Suprapubic skin (tissue), 4 donors: ENCODE measurements at regions not wholly inside any gene's neighbourhood (a gene's known extent, or its start where the extent isn't known, plus 50 kb on each side); places are given as distances from the start of the nearest gene placed in this dataset.

Experiments used
- DNase-seq, 2 donors: peaks; one replicate each; pipeline ENCODE4 v3.0.0-alpha.2; 2019; ENCODE audit warnings: low spot score in 2 of 2
- H3K27ac ChIP-seq: fragments of 200-600 bp; sonication (generic); one replicate; pipeline ENCODE4 v1.5.1; 2019
- H3K27me3 ChIP-seq: fragments of 200-600 bp; sonication (generic); one replicate; pipeline ENCODE4 v1.5.1; 2019
- H3K36me3 ChIP-seq: fragments of 200-600 bp; sonication (generic); one replicate; pipeline ENCODE4 v1.5.1; 2019
- H3K4me1 ChIP-seq: fragments of 200-600 bp; sonication (generic); one replicate; pipeline ENCODE4 v1.5.1; 2019
- H3K4me3 ChIP-seq: fragments of 200-600 bp; sonication (generic); one replicate; pipeline ENCODE4 v1.5.1; 2019; ENCODE audit warnings: mild to moderate bottlenecking
- H3K9me3 ChIP-seq: fragments of 200-600 bp; sonication (generic); one replicate; pipeline ENCODE4 v1.5.1; 2019
- EP300 ChIP-seq: sonication (generic); formaldehyde crosslinking; IDR thresholded peaks from one replicate; pipeline ENCODE4 v1.6.1; 2017; ENCODE audit warnings: antibody characterized with exemption
- POLR2A ChIP-seq, 2 donors: fragments of 450-650 bp; IDR thresholded peaks; one replicate each; pipeline ENCODE4 v1.6.1; 2017; ENCODE audit warnings: antibody characterized with exemption in 2 of 2, mild to moderate bottlenecking in 2 of 2, moderate library complexity in 2 of 2
- POLR2AphosphoS5 ChIP-seq, 3 donors: sonication (generic); formaldehyde crosslinking; IDR thresholded peaks; one replicate each; pipeline ENCODE4 v1.6.1; 2017; ENCODE audit warnings: antibody characterized with exemption in 3 of 3
- WGBS: methylation state at CpG from one replicate; pipeline ENCODE4 v1.1.5; 2018; 5-methylcytosine and 5-hydroxymethylcytosine counted together
- TF ChIP-seq, protein P1 (sequence below), 2 donors: fragments of 200-600 bp in 1 of 2; fragments of 450-650 bp in 1 of 2; sonication (generic) in 1 of 2; IDR thresholded peaks; one replicate each; pipeline ENCODE4 v1.5.1; 2016 to 2019; ENCODE audit warnings: antibody characterized with exemption in 2 of 2, mild to moderate bottlenecking in 1 of 2, moderate library complexity in 1 of 2

DNA sequence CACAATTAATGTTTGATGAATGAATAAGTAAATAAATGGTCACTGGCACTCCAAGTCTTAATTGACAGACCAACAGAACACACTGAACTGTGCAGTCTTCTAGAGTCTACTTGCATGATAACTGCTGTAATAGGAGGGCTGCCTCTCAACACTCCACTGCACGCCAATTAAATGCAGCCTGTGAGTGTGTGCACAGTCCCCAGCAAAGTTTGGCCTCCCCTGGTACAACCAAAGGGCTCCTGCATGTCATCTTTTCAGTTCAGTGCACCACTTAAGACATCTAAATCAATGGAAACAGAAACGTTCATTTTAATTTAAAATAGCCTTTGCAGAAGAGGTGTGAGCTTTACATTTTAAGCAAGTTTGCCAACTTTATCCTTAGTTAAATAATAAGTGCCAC, 121.7 kb upstream of the USP15 start:
- no peak overlapping the region for H3K4me3 ChIP-seq
- H3K27me3 ChIP-seq = no peaks in the 10 kb centered on the region
- no peaks in the 10 kb centered on the region for H3K9me3 ChIP-seq
- no peak overlapping the region for H3K27ac ChIP-seq
- no peak for DNase-seq
- no peaks in the 10 kb centered on the region for H3K4me1 ChIP-seq
- no peaks in the 10 kb centered on the region for H3K36me3 ChIP-seq
- TF ChIP-seq, protein P1, sequence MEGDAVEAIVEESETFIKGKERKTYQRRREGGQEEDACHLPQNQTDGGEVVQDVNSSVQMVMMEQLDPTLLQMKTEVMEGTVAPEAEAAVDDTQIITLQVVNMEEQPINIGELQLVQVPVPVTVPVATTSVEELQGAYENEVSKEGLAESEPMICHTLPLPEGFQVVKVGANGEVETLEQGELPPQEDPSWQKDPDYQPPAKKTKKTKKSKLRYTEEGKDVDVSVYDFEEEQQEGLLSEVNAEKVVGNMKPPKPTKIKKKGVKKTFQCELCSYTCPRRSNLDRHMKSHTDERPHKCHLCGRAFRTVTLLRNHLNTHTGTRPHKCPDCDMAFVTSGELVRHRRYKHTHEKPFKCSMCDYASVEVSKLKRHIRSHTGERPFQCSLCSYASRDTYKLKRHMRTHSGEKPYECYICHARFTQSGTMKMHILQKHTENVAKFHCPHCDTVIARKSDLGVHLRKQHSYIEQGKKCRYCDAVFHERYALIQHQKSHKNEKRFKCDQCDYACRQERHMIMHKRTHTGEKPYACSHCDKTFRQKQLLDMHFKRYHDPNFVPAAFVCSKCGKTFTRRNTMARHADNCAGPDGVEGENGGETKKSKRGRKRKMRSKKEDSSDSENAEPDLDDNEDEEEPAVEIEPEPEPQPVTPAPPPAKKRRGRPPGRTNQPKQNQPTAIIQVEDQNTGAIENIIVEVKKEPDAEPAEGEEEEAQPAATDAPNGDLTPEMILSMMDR (IDR thresholded peaks at IDR 0.05) = no peak
- TF ChIP-seq POLR2AphosphoS5 (IDR thresholded peaks at IDR 0.05) (no peak), EP300 (no peak), POLR2A (IDR thresholded peaks at IDR 0.05) (no peak)
- 83% methylated on average over 2 of the region's 2 CpGs for WGBS

DNA sequence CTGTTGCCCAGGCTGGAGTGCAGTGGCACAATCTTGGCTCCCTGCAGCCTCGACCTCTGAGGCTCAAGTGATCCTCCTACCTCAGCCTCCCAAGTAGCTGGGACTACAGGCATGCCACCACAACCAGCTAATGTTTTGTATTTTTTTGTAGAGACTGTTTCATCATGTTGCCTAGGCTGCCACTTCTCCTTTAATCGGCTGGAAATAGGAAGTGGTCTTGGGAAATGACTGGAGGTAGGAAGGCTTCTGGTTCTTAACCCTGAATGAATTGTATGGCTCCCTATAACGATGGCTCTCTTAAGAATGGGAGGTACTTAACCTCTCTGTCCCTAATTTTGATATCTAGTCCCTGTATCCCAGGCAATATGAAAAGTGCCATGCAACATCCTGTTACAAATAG, 113.9 kb upstream of the USP15 start:
- no peaks in the 10 kb centered on the region for H3K36me3 ChIP-seq
- no peaks in the 10 kb centered on the region for H3K9me3 ChIP-seq
- H3K27me3 ChIP-seq = no peaks in the 10 kb centered on the region
- TF ChIP-seq POLR2A (IDR thresholded peaks at IDR 0.05) = no peak
- TF ChIP-seq, protein P1 (IDR thresholded peaks at IDR 0.05) = no peak
- TF ChIP-seq EP300 = no peak
- TF ChIP-seq POLR2AphosphoS5 (IDR thresholded peaks at IDR 0.05) = no peak
- no peak for DNase-seq
- no peak overlapping the region for H3K4me3 ChIP-seq
- WGBS = 66% methylated on average over 3 of the region's 3 CpGs
- no peak overlapping the region for H3K27ac ChIP-seq
- no peaks in the 10 kb centered on the region for H3K4me1 ChIP-seq

DNA sequence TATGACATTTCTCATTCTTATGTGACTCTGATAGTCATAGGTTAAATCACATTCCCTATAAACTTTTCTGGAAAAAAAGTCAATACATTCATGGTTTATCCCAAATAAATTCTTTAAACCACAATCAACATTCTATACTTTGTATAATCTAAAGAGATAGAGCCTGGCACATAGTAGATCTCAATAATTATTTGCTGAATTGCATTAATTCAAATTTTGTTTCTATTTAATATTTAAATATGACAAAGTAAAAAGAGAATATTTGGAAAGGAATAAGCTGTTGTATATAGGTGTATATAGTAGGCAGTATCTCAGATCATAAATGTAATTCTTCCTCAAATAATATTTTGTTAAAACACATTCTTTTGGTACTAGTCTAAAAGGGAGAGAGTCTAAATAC, 102.2 kb upstream of the USP15 start:
- Histone ChIP-seq H3K27ac (no peak overlapping the region), H3K36me3 (no peaks in the 10 kb centered on the region), H3K4me1 (no peaks in the 10 kb centered on the region), H3K9me3 (no peaks in the 10 kb centered on the region), H3K27me3 (no peaks in the 10 kb centered on the region), H3K4me3 (no peak overlapping the region)
- TF ChIP-seq, protein P1 (IDR thresholded peaks at IDR 0.05) = no peak
- TF ChIP-seq POLR2AphosphoS5 (IDR thresholded peaks at IDR 0.05) = no peak
- TF ChIP-seq POLR2A (IDR thresholded peaks at IDR 0.05) = no peak
- TF ChIP-seq EP300 = no peak
- DNase-seq = no peak

DNA sequence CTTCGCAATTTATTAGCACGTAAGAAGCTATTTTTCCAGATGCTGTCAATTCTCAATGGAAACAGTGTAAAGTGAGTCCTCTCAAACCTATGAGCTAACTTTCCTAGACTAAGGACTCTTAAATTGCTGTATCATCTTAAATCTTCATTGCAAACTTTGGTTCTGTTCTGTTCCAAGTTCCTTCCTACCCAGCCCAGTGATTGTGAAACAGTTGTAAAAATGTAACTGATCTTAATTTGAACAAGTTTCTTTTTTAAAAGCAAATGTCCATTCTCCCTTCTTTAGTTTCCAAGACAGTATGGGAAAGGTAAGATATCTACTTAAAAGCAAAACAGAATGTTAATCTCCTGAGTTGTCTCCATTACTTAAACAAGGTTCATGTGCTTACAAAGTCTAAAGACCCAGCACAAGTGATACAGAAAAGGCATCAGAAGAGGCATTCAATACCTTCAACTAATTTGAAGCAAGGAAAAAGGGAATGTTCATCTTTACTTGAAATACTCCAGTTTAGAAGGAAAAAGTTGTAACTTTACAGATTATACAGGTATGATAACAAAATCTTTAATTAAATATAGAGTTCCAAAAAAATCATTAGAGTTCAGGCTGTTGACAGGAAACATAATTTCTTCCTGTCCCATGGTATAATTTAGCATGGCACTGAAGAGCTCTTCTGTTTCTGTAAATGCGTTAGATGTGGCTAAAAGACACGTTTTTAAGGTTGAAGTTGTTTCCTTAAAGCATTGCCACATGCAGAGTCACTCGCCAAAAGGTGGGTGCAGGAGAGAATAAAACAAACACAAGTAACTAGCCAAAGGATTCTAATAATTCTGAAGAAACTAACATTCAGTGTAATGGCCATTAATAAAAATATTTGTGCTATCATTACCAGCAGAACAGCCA, 101.5 kb upstream of the USP15 start:
- Histone ChIP-seq H3K36me3 (no peaks in the 10 kb centered on the region), H3K27me3 (no peaks in the 10 kb centered on the region), H3K9me3 (no peaks in the 10 kb centered on the region), H3K4me1 (no peaks in the 10 kb centered on the region), H3K27ac (no peak overlapping the region), H3K4me3 (no peak overlapping the region)
- no peak for DNase-seq
- TF ChIP-seq EP300 = no peak
- TF ChIP-seq POLR2AphosphoS5 (IDR thresholded peaks at IDR 0.05) = no peak
- TF ChIP-seq, protein P1 (IDR thresholded peaks at IDR 0.05) = no peak
- TF ChIP-seq POLR2A (IDR thresholded peaks at IDR 0.05) = no peak
- WGBS = 72% methylated on average over 5 of the region's 5 CpGs

DNA sequence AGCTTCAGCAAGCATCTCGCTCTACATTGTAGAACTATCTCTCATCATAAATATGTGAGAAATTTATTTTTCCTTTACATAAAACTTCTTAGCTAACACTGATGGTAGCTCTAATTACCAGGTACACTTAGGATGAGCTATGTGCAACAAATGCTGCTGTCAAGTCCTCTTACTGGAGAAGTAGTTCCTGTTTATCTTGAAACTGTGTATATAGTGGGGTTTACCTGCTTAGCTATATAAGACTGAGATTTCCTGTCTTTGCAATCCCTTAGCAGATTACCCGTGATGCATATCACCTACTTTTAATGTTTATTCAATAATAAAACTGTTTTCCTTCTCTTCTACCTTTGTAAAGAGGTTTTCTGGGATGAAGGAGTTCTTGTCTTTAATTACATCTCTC, 98.0 kb upstream of the USP15 start:
- no peak for DNase-seq
- H3K27me3 ChIP-seq = no peaks in the 10 kb centered on the region
- TF ChIP-seq, protein P1 (IDR thresholded peaks at IDR 0.05) = no peak
- TF ChIP-seq EP300 (no peak), POLR2AphosphoS5 (IDR thresholded peaks at IDR 0.05) (no peak), POLR2A (IDR thresholded peaks at IDR 0.05) (no peak)
- H3K27ac ChIP-seq = no peak overlapping the region
- H3K36me3 ChIP-seq = no peaks in the 10 kb centered on the region
- H3K4me1 ChIP-seq = peaks cover 7% of the 10 kb centered on the region
- H3K9me3 ChIP-seq = no peaks in the 10 kb centered on the region
- no peak overlapping the region for H3K4me3 ChIP-seq
- 94% methylated on average over 2 of the region's 2 CpGs for WGBS
